ENCODE measurements at regions not wholly inside any gene's neighbourhood (a gene's known extent, or its start where the extent isn't known, plus 50 kb on each side); places are given as distances from the start of the nearest gene placed in this dataset.

GRCh38 chr12:25713264-25713663 is 160.2 kb upstream of the LMNTD1 start:
- ATAC-seq (ENCODE audit: low read depth) (peak; percentile 64), DNase-seq (ENCODE audit: low spot score in 2 of 2) (no peak)
- Mint-ChIP-seq H3K4me3 (peak overlapping the region; percentile 40), H3K27me3 (peaks cover 6% of the 10 kb centered on the region), H3K9me3 (peaks cover 3% of the 10 kb centered on the region), H3K4me1 (peaks cover 13% of the 10 kb centered on the region), H3K36me3 (no peaks in the 10 kb centered on the region), H3K27ac (no peak overlapping the region)

GRCh38 chr12:25714198-25714984 is 161.3 kb upstream of the LMNTD1 start:
- H3K9me3 Mint-ChIP-seq: no peaks in the 10 kb centered on the region
- no peaks in the 10 kb centered on the region for H3K36me3 Mint-ChIP-seq
- no peak overlapping the region for H3K4me3 Mint-ChIP-seq
- no peak for DNase-seq (ENCODE audit: low spot score in 2 of 2)
- peaks cover 10% of the 10 kb centered on the region for H3K27me3 Mint-ChIP-seq
- peaks cover 13% of the 10 kb centered on the region for H3K4me1 Mint-ChIP-seq
- ATAC-seq (ENCODE audit: low read depth): no peak
- H3K27ac Mint-ChIP-seq: no peak overlapping the region

GRCh38 chr12:25715102-25715501 is 162.0 kb upstream of the LMNTD1 start:
- no peak for ATAC-seq (ENCODE audit: low read depth)
- H3K36me3 Mint-ChIP-seq: no peaks in the 10 kb centered on the region
- peaks cover 13% of the 10 kb centered on the region for H3K4me1 Mint-ChIP-seq
- no peak overlapping the region for H3K4me3 Mint-ChIP-seq
- no peaks in the 10 kb centered on the region for H3K9me3 Mint-ChIP-seq
- no peak for DNase-seq (ENCODE audit: low spot score in 2 of 2)
- H3K27me3 Mint-ChIP-seq: peaks cover 10% of the 10 kb centered on the region
- H3K27ac Mint-ChIP-seq: no peak overlapping the region

- H3K27ac Mint-ChIP-seq: no peak overlapping the region
- ATAC-seq (ENCODE audit: low read depth): no peak
- DNase-seq (ENCODE audit: low spot score in 2 of 2): no peak
- no peaks in the 10 kb centered on the region for H3K36me3 Mint-ChIP-seq
- no peak overlapping the region for H3K4me3 Mint-ChIP-seq
- H3K4me1 Mint-ChIP-seq: peaks cover 13% of the 10 kb centered on the region
- H3K9me3 Mint-ChIP-seq: no peaks in the 10 kb centered on the region
- peaks cover 10% of the 10 kb centered on the region for H3K27me3 Mint-ChIP-seq
These were observed 163.8 kb upstream of the LMNTD1 start for GRCh38 chr12:25716842-25717241.

GRCh38 chr12:25717552-25717951 is 164.5 kb upstream of the LMNTD1 start:
- H3K36me3 Mint-ChIP-seq: no peaks in the 10 kb centered on the region
- no peak for DNase-seq (ENCODE audit: low spot score in 2 of 2)
- H3K27ac Mint-ChIP-seq: no peak overlapping the region
- peaks cover 12% of the 10 kb centered on the region for H3K27me3 Mint-ChIP-seq
- ATAC-seq (ENCODE audit: low read depth): no peak
- peaks cover 10% of the 10 kb centered on the region for H3K4me1 Mint-ChIP-seq
- no peak overlapping the region for H3K4me3 Mint-ChIP-seq
- H3K9me3 Mint-ChIP-seq: no peaks in the 10 kb centered on the region

GRCh38 chr12:25718081-25718731 is 165.1 kb upstream of the LMNTD1 start:
- DNase-seq (ENCODE audit: low spot score in 2 of 2) (no peak), ATAC-seq (ENCODE audit: low read depth) (no peak)
- peaks cover 4% of the 10 kb centered on the region for H3K4me1 Mint-ChIP-seq
- no peaks in the 10 kb centered on the region for H3K36me3 Mint-ChIP-seq
- no peaks in the 10 kb centered on the region for H3K9me3 Mint-ChIP-seq
- no peak overlapping the region for H3K27ac Mint-ChIP-seq
- no peak overlapping the region for H3K4me3 Mint-ChIP-seq
- peaks cover 12% of the 10 kb centered on the region for H3K27me3 Mint-ChIP-seq

GRCh38 chr12:25719505-25719904 is 166.4 kb upstream of the LMNTD1 start:
- Mint-ChIP-seq H3K36me3 (no peaks in the 10 kb centered on the region), H3K4me1 (no peaks in the 10 kb centered on the region), H3K4me3 (no peak overlapping the region), H3K27ac (no peak overlapping the region), H3K27me3 (peaks cover 15% of the 10 kb centered on the region), H3K9me3 (no peaks in the 10 kb centered on the region)
- no peak for DNase-seq (ENCODE audit: low spot score in 2 of 2)
- ATAC-seq (ENCODE audit: low read depth): no peak

GRCh38 chr12:25723336-25723735 is 170.3 kb upstream of the LMNTD1 start:
- Mint-ChIP-seq H3K9me3 (no peaks in the 10 kb centered on the region), H3K27me3 (peaks cover 11% of the 10 kb centered on the region), H3K36me3 (no peaks in the 10 kb centered on the region), H3K4me1 (no peaks in the 10 kb centered on the region), H3K4me3 (no peak overlapping the region), H3K27ac (no peak overlapping the region)
- no peak for DNase-seq (ENCODE audit: low spot score in 2 of 2)
- no peak for ATAC-seq (ENCODE audit: low read depth)

- no peaks in the 10 kb centered on the region for H3K36me3 Mint-ChIP-seq
- H3K27me3 Mint-ChIP-seq: peaks cover 9% of the 10 kb centered on the region
- DNase-seq (ENCODE audit: low spot score in 2 of 2) (no peak), ATAC-seq (ENCODE audit: low read depth) (no peak)
- no peaks in the 10 kb centered on the region for H3K9me3 Mint-ChIP-seq
- no peak overlapping the region for H3K4me3 Mint-ChIP-seq
- no peaks in the 10 kb centered on the region for H3K4me1 Mint-ChIP-seq
- H3K27ac Mint-ChIP-seq: no peak overlapping the region
These were observed 170.9 kb upstream of the LMNTD1 start for GRCh38 chr12:25723921-25724491.

GRCh38 chr12:25725470-25725869 is 172.4 kb upstream of the LMNTD1 start:
- ATAC-seq (ENCODE audit: low read depth) (no peak), DNase-seq (ENCODE audit: low spot score in 2 of 2) (no peak)
- Mint-ChIP-seq H3K36me3 (no peaks in the 10 kb centered on the region), H3K27ac (no peak overlapping the region), H3K4me3 (no peak overlapping the region), H3K9me3 (peaks cover 2% of the 10 kb centered on the region), H3K4me1 (peaks cover 2% of the 10 kb centered on the region), H3K27me3 (peaks cover 10% of the 10 kb centered on the region)

GRCh38 chr12:25725931-25726330 is 172.8 kb upstream of the LMNTD1 start:
- Mint-ChIP-seq H3K27me3 (peaks cover 10% of the 10 kb centered on the region), H3K4me1 (peaks cover 2% of the 10 kb centered on the region), H3K27ac (no peak overlapping the region), H3K9me3 (peaks cover 2% of the 10 kb centered on the region), H3K36me3 (no peaks in the 10 kb centered on the region), H3K4me3 (no peak overlapping the region)
- no peak for ATAC-seq (ENCODE audit: low read depth)
- DNase-seq (ENCODE audit: low spot score in 2 of 2): no peak

GRCh38 chr12:25728056-25728595 is 175.0 kb upstream of the LMNTD1 start:
- no peak overlapping the region for H3K4me3 Mint-ChIP-seq
- ATAC-seq (ENCODE audit: low read depth): no peak
- H3K4me1 Mint-ChIP-seq: peaks cover 2% of the 10 kb centered on the region
- peaks cover 10% of the 10 kb centered on the region for H3K27me3 Mint-ChIP-seq
- no peaks in the 10 kb centered on the region for H3K36me3 Mint-ChIP-seq
- peaks cover 2% of the 10 kb centered on the region for H3K9me3 Mint-ChIP-seq
- no peak overlapping the region for H3K27ac Mint-ChIP-seq
- no peak for DNase-seq (ENCODE audit: low spot score in 2 of 2)

- no peak for DNase-seq (ENCODE audit: low spot score in 2 of 2)
- Mint-ChIP-seq H3K27me3 (peaks cover 6% of the 10 kb centered on the region), H3K4me1 (peaks cover 2% of the 10 kb centered on the region), H3K9me3 (peaks cover 2% of the 10 kb centered on the region), H3K4me3 (no peak overlapping the region), H3K27ac (no peak overlapping the region), H3K36me3 (no peaks in the 10 kb centered on the region)
- no peak for ATAC-seq (ENCODE audit: low read depth)
These were observed 177.6 kb upstream of the LMNTD1 start for GRCh38 chr12:25730489-25731349.

Measured in memory B cell (primary cell).